ENCODE measurements at regions not wholly inside any gene's neighbourhood (a gene's known extent, or its start where the extent isn't known, plus 50 kb on each side); places are given as distances from the start of the nearest gene placed in this dataset.

- TF ChIP-seq POLR2A (IDR thresholded peaks at IDR 0.05), result no peak
- no peak for TF ChIP-seq CTCF (IDR thresholded peaks at IDR 0.05)
- TF ChIP-seq POLR2AphosphoS5 (IDR thresholded peaks at IDR 0.05), result no peak
Observed at GRCh38 chr2:217220228-217221013, 360.6 kb upstream of the TNP1 start.
